SH-SY5Y (cell line): ENCODE measurements at regions not wholly inside any gene's neighbourhood (a gene's known extent, or its start where the extent isn't known, plus 50 kb on each side); places are given as distances from the start of the nearest gene placed in this dataset.

ENCODE experiments used
- GATA2 ChIP-seq: IDR thresholded peaks from 2 replicates; pipeline ENCODE4 v1.6.1; 2011; ENCODE audit warnings: mild to moderate bottlenecking, low read depth, low read length
- GATA3 ChIP-seq: IDR thresholded peaks from 2 replicates; pipeline ENCODE4 v1.6.1; 2011; ENCODE audit warnings: low read depth, mild to moderate bottlenecking, low read length, moderate library complexity

GRCh38 chr20:40765814-40766480, 76.9 kb upstream of the MAFB start:
- TF ChIP-seq GATA3 (no peak), GATA2 (no peak)
